Activated CD8-positive, alpha-beta T cell treated with anti-CD3 and anti-CD28 coated beads for 36 hours (primary cell): ENCODE measurements at regions not wholly inside any gene's neighbourhood (a gene's known extent, or its start where the extent isn't known, plus 50 kb on each side); places are given as distances from the start of the nearest gene placed in this dataset.

Source experiments
- ATAC-seq: fragments of 200-7000 bp; cut with Tn5 transposase; one replicate; pipeline ENCODE4 v1.10.0; 2021; ENCODE audit warnings: mild to moderate bottlenecking, moderate library complexity
- CTCF ChIA-PET: fragments of 350-600 bp; sonication (Branson Sonifier 250); formaldehyde crosslinking; loops from one replicate; lab custom pipeline; 2021; ENCODE audit warnings: antibody characterized with exemption; lab: Charles Lee
- POLR2A ChIA-PET: fragments of 350-600 bp; sonication (Branson Sonifier 250); formaldehyde crosslinking; loops from one replicate; lab custom pipeline; 2021; ENCODE audit warnings: antibody characterized with exemption; lab: Charles Lee
- DNase-seq: peaks from one replicate; pipeline ENCODE4 v3.0.0-alpha.2; 2020
- H3K27ac Mint-ChIP-seq: one replicate; pipeline ENCODE4 v1.8.0; 2021; ENCODE audit warnings: mild to moderate bottlenecking, mixed read lengths
- H3K27me3 Mint-ChIP-seq: one replicate; pipeline ENCODE4 v1.8.0; 2021; ENCODE audit warnings: mixed read lengths
- H3K36me3 Mint-ChIP-seq: one replicate; pipeline ENCODE4 v1.8.0; 2021; ENCODE audit warnings: low read depth, mixed read lengths
- H3K4me1 Mint-ChIP-seq: one replicate; pipeline ENCODE4 v1.8.0; 2021; ENCODE audit warnings: low read depth, mixed read lengths
- H3K4me3 Mint-ChIP-seq: one replicate; pipeline ENCODE4 v1.8.0; 2021; ENCODE audit warnings: mild to moderate bottlenecking, moderate library complexity, mixed read lengths
- H3K9me3 Mint-ChIP-seq: one replicate; pipeline ENCODE4 v1.8.0; 2021; ENCODE audit warnings: mixed read lengths
- CTCF ChIP-seq: fragments of 200-600 bp; IDR thresholded peaks from one replicate; pipeline ENCODE4 v1.8.0; 2022; ENCODE audit warnings: antibody characterized with exemption, mild to moderate bottlenecking
- intact Hi-C: fragments of 100-400 bp; cut with micrococcal nuclease; formaldehyde crosslinking; loops from one replicate; pipeline ENCODE4 v1.10.0; 2022

- no peak overlapping the region for H3K4me3 Mint-ChIP-seq
- DNase-seq (no peak), ATAC-seq (no peak)
- H3K9me3 Mint-ChIP-seq, result peaks cover 5% of the 10 kb centered on the region
- H3K27me3 Mint-ChIP-seq, result no peaks in the 10 kb centered on the region
- ChIA-PET CTCF (interaction anchor here (1.2 kb wide), 1 partner anchor 9 kb away, joined by 3 read pairs; no protein-coding TSS in a partner anchor), POLR2A (no interaction called here)
- no peaks in the 10 kb centered on the region for H3K36me3 Mint-ChIP-seq
- no peaks in the 10 kb centered on the region for H3K4me1 Mint-ChIP-seq
- intact Hi-C loops, result no loop called here
- H3K27ac Mint-ChIP-seq, result no peak overlapping the region
- TF ChIP-seq CTCF, result no peak
These were observed 945.7 kb downstream of the DSC3 start for GRCh38 chr18:30096796-30097195.

DNA sequence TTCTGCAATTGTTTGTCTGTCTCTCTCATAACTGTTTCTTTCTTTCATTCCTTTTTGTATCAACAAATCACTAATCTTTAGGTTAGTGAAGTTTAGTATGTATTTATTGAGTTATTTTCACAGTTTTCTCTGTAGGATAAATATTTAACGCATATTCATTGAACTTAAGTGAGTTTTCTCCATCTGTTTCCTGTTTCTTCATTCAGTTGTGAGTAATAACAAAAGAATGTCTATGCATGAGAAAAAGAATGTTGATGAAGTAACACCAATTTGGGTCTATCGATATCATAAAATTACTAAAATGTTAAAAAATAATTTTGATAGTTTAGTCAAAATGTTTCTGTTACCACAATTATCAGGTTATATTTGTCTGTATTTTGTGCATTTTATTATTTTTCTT, 948.0 kb downstream of the DSC3 start:
- no peak for TF ChIP-seq CTCF
- Mint-ChIP-seq H3K27ac (no peak overlapping the region), H3K9me3 (peaks cover 5% of the 10 kb centered on the region), H3K4me3 (no peak overlapping the region), H3K27me3 (no peaks in the 10 kb centered on the region), H3K4me1 (no peaks in the 10 kb centered on the region), H3K36me3 (no peaks in the 10 kb centered on the region)
- CTCF ChIA-PET, result no interaction called here
- DNase-seq (no peak), ATAC-seq (no peak)
- intact Hi-C loops, result no loop called here
- POLR2A ChIA-PET, result no interaction called here

DNA sequence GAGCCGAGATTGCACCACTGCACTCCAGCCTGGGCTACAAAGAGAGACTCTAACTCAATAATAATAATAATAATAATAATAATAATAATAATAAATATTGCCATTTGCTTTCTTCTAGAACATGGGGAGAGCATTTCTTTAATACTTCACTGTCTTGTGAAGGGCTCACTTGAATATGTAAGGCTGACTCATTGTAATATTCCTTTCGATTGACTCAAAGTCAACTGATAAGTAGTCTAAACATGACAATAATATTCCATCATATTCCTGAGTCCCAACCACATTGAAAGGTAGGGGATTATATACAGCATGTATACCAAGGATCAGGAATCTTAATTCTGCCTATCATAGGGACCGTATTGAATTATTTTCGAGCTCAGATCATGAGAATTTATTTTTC, 949.2 kb downstream of the DSC3 start:
- peaks cover 4% of the 10 kb centered on the region for H3K9me3 Mint-ChIP-seq
- no peak overlapping the region for H3K27ac Mint-ChIP-seq
- TF ChIP-seq CTCF, result no peak
- POLR2A ChIA-PET, result no interaction called here
- DNase-seq, result no peak
- H3K27me3 Mint-ChIP-seq, result no peaks in the 10 kb centered on the region
- intact Hi-C loops, result no loop called here
- CTCF ChIA-PET, result no interaction called here
- no peak for ATAC-seq
- no peaks in the 10 kb centered on the region for H3K4me1 Mint-ChIP-seq
- H3K4me3 Mint-ChIP-seq, result no peak overlapping the region
- H3K36me3 Mint-ChIP-seq, result no peaks in the 10 kb centered on the region

DNA sequence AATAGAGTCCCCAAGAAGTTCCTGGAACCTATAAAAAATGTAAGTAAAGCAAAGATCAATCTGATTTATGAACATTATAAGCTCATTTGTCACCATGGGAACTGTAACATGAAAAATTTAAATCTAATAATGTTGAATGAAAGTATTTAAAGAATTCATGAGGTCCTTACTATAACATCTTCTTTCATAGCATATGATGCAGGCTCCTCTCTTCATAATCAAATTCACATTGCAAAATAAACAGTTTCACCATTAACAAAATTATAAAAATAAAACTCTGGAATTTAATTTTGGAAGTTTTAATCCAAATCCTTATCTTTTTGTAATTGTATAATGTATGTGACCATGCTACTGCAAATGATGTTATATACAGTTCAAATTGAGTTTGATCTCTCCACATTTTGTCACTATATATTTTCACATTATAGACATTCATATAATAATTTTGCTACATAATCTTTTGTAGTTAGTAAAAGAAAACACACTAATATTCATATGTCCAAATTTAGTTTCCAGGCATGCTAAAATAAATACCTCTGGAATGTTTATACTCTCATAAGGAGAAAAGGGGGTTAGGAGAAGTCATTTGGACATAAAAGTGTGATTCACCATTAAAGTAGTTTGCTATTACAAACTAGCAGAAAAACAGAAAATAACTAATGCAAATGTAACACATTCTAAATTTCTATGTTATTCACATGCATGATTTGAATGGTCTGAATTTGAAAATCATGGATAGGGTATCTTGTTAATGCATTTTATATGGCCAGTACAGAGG, 954.1 kb downstream of the DSC3 start:
- H3K36me3 Mint-ChIP-seq, result no peaks in the 10 kb centered on the region
- H3K4me1 Mint-ChIP-seq, result no peaks in the 10 kb centered on the region

More for the DNA sequence above, 954.1 kb downstream of the DSC3 start:
- H3K27me3 Mint-ChIP-seq, result no peaks in the 10 kb centered on the region
- TF ChIP-seq CTCF, result no peak
- DNase-seq (no peak), ATAC-seq (no peak)
- CTCF ChIA-PET, result no interaction called here
- intact Hi-C loops, result no loop called here
- H3K4me3 Mint-ChIP-seq, result no peak overlapping the region
- POLR2A ChIA-PET, result no interaction called here
- no peak overlapping the region for H3K27ac Mint-ChIP-seq
- H3K9me3 Mint-ChIP-seq, result peaks cover 8% of the 10 kb centered on the region
